Astrocyte (in vitro differentiated cells and primary cell): ENCODE measurements at regions not wholly inside any gene's neighbourhood (a gene's known extent, or its start where the extent isn't known, plus 50 kb on each side); places are given as distances from the start of the nearest gene placed in this dataset.

Source experiments
- CTCF ChIP-seq: IDR thresholded peaks from 2 replicates; pipeline ENCODE4 v1.5.1; 2011; ENCODE audit warnings: low read depth, mild to moderate bottlenecking, inconsistent platforms, low read length, moderate library complexity; ENCODE audit not compliant: insufficient read depth
- EZH2 ChIP-seq: IDR thresholded peaks from 2 replicates; pipeline ENCODE4 v1.6.1; 2012; ENCODE audit warnings: mild to moderate bottlenecking, low read length, inconsistent platforms; ENCODE audit not compliant: insufficient read depth

GRCh38 chr9:81146684-81147337 lies 542.5 kb downstream of the TLE1 start:
- TF ChIP-seq CTCF (no peak), EZH2 (no peak)
